ENCODE measurements at regions not wholly inside any gene's neighbourhood (a gene's known extent, or its start where the extent isn't known, plus 50 kb on each side); places are given as distances from the start of the nearest gene placed in this dataset.

DNA sequence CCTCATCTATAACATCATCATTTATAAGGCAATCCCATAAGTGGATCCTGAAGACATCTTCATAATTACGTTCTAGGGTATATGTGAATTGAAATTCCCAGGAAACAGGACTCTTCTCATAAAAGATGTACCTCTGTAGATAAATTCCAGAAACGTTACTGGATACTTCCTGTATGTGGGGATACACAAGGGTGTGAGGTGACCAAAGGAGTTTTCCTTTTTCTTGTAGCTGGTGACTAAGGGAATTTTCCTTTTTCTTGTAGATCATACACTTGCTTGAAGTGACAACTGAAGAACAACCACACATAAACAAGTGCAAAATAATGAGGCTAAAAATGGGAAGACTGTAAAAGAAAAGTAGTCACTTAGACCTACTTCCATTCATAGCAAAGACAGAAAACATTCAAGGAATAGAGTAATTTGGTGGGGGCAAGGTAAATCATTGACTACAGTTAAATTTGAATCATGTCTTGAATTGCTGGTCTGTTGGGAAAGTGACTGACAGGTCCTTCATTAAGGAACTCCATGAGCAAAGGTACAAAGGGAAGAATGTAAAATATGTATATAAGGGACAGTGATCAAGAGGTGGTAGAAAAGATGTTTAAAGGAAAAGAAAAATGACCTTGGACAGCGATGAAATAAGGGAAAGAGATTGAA lies 53.2 kb upstream of the UBE2E3 start:
- no peaks in the 10 kb centered on the region for H3F3A ChIP-seq (ENCODE audit: low read length, unreplicated experiment)
- no peak overlapping the region for H2AFZ ChIP-seq (ENCODE audit: low read length)
- no peaks in the 10 kb centered on the region for H3K9me2 ChIP-seq (replicated peaks; ENCODE audit: low read length)
- peak; percentile 15; the same call in 1 of the 2 replicates for ATAC-seq
- H4K20me1 ChIP-seq (ENCODE audit: low read length), result no peaks in the 10 kb centered on the region
- no peak overlapping the region for H3K9ac ChIP-seq (ENCODE audit: low read length)
- H3K4me2 ChIP-seq (ENCODE audit: low read length), result no peak overlapping the region
- intact Hi-C loops (cut with micrococcal nuclease), result no loop called here
- H3K27me3 ChIP-seq (ENCODE audit: low read length), result no peaks in the 10 kb centered on the region
- no TSS peak for BruUV-seq (replicated peaks)
- H3K4me3 ChIP-seq (ENCODE audit: low read length), result no peak overlapping the region
- no peaks in the 10 kb centered on the region for H3K79me2 ChIP-seq (ENCODE audit: low read length)
- no peak overlapping the region for H3K27ac ChIP-seq (ENCODE audit: low read length)
- no peak for TF ChIP-seq EZH2phosphoT487 (IDR thresholded peaks at IDR 0.05; ENCODE audit: borderline replicate concordance, low read length)
- TF ChIP-seq EZH2 (IDR thresholded peaks at IDR 0.05; ENCODE audit: low read length, unreplicated experiment), result no peak
- TF ChIP-seq, protein P1, sequence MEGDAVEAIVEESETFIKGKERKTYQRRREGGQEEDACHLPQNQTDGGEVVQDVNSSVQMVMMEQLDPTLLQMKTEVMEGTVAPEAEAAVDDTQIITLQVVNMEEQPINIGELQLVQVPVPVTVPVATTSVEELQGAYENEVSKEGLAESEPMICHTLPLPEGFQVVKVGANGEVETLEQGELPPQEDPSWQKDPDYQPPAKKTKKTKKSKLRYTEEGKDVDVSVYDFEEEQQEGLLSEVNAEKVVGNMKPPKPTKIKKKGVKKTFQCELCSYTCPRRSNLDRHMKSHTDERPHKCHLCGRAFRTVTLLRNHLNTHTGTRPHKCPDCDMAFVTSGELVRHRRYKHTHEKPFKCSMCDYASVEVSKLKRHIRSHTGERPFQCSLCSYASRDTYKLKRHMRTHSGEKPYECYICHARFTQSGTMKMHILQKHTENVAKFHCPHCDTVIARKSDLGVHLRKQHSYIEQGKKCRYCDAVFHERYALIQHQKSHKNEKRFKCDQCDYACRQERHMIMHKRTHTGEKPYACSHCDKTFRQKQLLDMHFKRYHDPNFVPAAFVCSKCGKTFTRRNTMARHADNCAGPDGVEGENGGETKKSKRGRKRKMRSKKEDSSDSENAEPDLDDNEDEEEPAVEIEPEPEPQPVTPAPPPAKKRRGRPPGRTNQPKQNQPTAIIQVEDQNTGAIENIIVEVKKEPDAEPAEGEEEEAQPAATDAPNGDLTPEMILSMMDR (conservative IDR thresholded peaks at IDR 0.05; ENCODE audit: low read depth, low read length), result no peak
- POLR2A ChIA-PET (ENCODE audit: unreplicated experiment), result no interaction called here
- H3K9me3 ChIP-seq (ENCODE audit: low read length), result no peaks in the 10 kb centered on the region
- DNase-seq, result peak; percentile 30
- CTCF ChIA-PET, result no interaction called here
- H3K4me1 ChIP-seq (ENCODE audit: insufficient read depth, low read length), result 0 out of 2 replicates have a peak, but pooled peaks cover 4% of the 10 kb centered on the region
- no peaks in the 10 kb centered on the region for H3K36me3 ChIP-seq (ENCODE audit: low read depth, low read length)

DNA sequence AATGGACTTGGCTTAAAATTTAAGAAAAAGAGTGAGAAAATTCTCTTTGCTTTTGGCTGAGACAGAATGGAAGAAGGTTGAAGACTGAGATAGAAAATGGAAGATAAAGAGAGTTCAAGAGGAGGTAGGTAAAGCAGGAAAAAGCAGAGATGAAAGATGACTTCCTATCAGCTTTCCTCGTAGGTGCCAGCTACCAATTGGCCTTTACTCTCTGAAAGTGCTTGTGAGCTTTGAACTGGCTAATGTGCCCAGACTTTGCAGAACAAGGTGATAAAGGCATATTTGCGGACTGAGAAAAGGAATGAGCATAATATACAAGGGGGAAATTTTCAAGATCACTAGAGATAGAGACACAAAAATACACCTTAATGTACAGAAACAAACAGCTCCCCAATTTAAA lies 54.7 kb upstream of the UBE2E3 start:
- Histone ChIP-seq H3K9me3 (ENCODE audit: low read length) (no peaks in the 10 kb centered on the region), H3K36me3 (ENCODE audit: low read depth, low read length) (no peaks in the 10 kb centered on the region), H2AFZ (ENCODE audit: low read length) (no peak overlapping the region), H4K20me1 (ENCODE audit: low read length) (no peaks in the 10 kb centered on the region), H3K4me2 (ENCODE audit: low read length) (no peak overlapping the region), H3K27me3 (ENCODE audit: low read length) (no peaks in the 10 kb centered on the region), H3K9me2 (replicated peaks; ENCODE audit: low read length) (no peaks in the 10 kb centered on the region), H3K4me1 (ENCODE audit: insufficient read depth, low read length) (0 out of 2 replicates have a peak, but pooled peaks cover 4% of the 10 kb centered on the region), H3K79me2 (ENCODE audit: low read length) (no peaks in the 10 kb centered on the region), H3K27ac (ENCODE audit: low read length) (no peak overlapping the region), H3F3A (ENCODE audit: low read length, unreplicated experiment) (no peaks in the 10 kb centered on the region), H3K9ac (ENCODE audit: low read length) (no peak overlapping the region), H3K4me3 (ENCODE audit: low read length) (no peak overlapping the region)
- ATAC-seq, result no peak
- no peak for DNase-seq
- intact Hi-C loops (cut with micrococcal nuclease), result no loop called here
- TF ChIP-seq EZH2phosphoT487 (IDR thresholded peaks at IDR 0.05; ENCODE audit: borderline replicate concordance, low read length) (no peak), EZH2 (IDR thresholded peaks at IDR 0.05; ENCODE audit: low read length, unreplicated experiment) (no peak)
- TF ChIP-seq, protein P1 (conservative IDR thresholded peaks at IDR 0.05; ENCODE audit: low read depth, low read length), result no peak
- BruUV-seq (replicated peaks), result no TSS peak
- POLR2A ChIA-PET (ENCODE audit: unreplicated experiment), result interaction anchor here (0.6 kb wide), 1 partner anchor 54 kb away, joined by 3 read pairs; no protein-coding TSS in a partner anchor
- CTCF ChIA-PET, result no interaction called here

DNA sequence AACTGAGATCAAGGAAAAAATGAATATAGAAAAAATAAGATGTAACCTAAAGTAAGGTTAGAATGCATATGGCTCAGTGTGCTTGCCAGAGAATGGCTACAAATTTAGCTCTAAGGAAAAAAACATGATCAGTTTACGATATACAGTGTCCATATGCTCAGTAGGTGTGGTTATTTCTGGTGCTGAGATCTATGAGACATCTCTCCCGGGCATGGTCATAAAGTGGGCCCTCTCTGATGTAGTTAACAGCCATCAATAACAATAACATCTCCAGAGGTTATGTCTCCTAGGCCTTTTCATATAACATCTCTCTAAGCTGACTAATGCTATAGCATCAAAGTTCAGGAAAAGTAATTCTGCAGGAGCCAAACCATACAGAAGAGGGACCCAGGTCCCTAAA lies 56.3 kb upstream of the UBE2E3 start:
- no peak overlapping the region for H3K9ac ChIP-seq (ENCODE audit: low read length)
- no peak overlapping the region for H2AFZ ChIP-seq (ENCODE audit: low read length)
- 0 out of 2 replicates have a peak, but pooled peaks cover 4% of the 10 kb centered on the region for H3K4me1 ChIP-seq (ENCODE audit: insufficient read depth, low read length)
- H3K27ac ChIP-seq (ENCODE audit: low read length), result no peak overlapping the region
- CTCF ChIA-PET, result no interaction called here
- no peak for DNase-seq
- BruUV-seq (replicated peaks), result no TSS peak
- no peaks in the 10 kb centered on the region for H3K27me3 ChIP-seq (ENCODE audit: low read length)
- no peaks in the 10 kb centered on the region for H3K9me3 ChIP-seq (ENCODE audit: low read length)
- H4K20me1 ChIP-seq (ENCODE audit: low read length), result no peaks in the 10 kb centered on the region
- no peak overlapping the region for H3K4me3 ChIP-seq (ENCODE audit: low read length)
- TF ChIP-seq, protein P1 (conservative IDR thresholded peaks at IDR 0.05; ENCODE audit: low read depth, low read length), result no peak
- TF ChIP-seq EZH2 (IDR thresholded peaks at IDR 0.05; ENCODE audit: low read length, unreplicated experiment) (no peak), EZH2phosphoT487 (IDR thresholded peaks at IDR 0.05; ENCODE audit: borderline replicate concordance, low read length) (no peak)
- no peak overlapping the region for H3K4me2 ChIP-seq (ENCODE audit: low read length)
- H3K9me2 ChIP-seq (replicated peaks; ENCODE audit: low read length), result no peaks in the 10 kb centered on the region
- H3K36me3 ChIP-seq (ENCODE audit: low read depth, low read length), result no peaks in the 10 kb centered on the region
- H3F3A ChIP-seq (ENCODE audit: low read length, unreplicated experiment), result no peaks in the 10 kb centered on the region
- POLR2A ChIA-PET (ENCODE audit: unreplicated experiment), result no interaction called here
- intact Hi-C loops (cut with micrococcal nuclease), result no loop called here
- ATAC-seq, result no peak
- H3K79me2 ChIP-seq (ENCODE audit: low read length), result no peaks in the 10 kb centered on the region
